ENCODE measurements at regions not wholly inside any gene's neighbourhood (a gene's known extent, or its start where the extent isn't known, plus 50 kb on each side); places are given as distances from the start of the nearest gene placed in this dataset.

DNA sequence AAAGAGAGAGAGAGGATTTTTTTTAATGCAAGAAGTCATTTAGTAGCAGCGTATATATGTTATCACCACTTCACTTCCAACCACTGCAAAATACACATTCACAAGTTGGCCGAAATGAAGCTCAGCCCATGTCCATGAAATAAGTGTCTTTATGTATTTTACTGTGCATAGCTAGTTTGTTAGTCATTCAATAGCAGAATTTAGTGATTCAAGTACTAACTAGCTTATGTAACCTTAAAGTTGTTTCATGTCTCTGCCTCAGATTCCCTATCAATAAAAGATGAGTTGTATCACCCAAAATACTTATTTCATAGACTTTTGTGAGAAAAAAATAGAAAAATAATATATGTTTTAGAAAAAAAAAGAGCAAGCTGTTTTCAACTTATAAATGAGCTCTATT is 153.7 kb upstream of the PRDM1 start:
- no peaks in the 10 kb centered on the region for H3K27me3 ChIP-seq (ENCODE audit: insufficient read depth, low read depth)
- H3K36me3 ChIP-seq (ENCODE audit: low read depth) = no peaks in the 10 kb centered on the region
- TF ChIP-seq, protein P1, sequence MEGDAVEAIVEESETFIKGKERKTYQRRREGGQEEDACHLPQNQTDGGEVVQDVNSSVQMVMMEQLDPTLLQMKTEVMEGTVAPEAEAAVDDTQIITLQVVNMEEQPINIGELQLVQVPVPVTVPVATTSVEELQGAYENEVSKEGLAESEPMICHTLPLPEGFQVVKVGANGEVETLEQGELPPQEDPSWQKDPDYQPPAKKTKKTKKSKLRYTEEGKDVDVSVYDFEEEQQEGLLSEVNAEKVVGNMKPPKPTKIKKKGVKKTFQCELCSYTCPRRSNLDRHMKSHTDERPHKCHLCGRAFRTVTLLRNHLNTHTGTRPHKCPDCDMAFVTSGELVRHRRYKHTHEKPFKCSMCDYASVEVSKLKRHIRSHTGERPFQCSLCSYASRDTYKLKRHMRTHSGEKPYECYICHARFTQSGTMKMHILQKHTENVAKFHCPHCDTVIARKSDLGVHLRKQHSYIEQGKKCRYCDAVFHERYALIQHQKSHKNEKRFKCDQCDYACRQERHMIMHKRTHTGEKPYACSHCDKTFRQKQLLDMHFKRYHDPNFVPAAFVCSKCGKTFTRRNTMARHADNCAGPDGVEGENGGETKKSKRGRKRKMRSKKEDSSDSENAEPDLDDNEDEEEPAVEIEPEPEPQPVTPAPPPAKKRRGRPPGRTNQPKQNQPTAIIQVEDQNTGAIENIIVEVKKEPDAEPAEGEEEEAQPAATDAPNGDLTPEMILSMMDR (conservative IDR thresholded peaks at IDR 0.05) = no peak
- no peak for TF ChIP-seq EZH2 (IDR thresholded peaks at IDR 0.05; ENCODE audit: low read depth)
- ChIA-PET CTCF (no interaction called here), POLR2A (ENCODE audit: unreplicated experiment) (no interaction called here)
- no peak for DNase-seq
- no peaks in the 10 kb centered on the region for H3F3A ChIP-seq (ENCODE audit: insufficient read depth, low read depth)
- no peak overlapping the region for H2AFZ ChIP-seq
- no peaks in the 10 kb centered on the region for H4K20me1 ChIP-seq (ENCODE audit: insufficient read depth)
- H3K4me3 ChIP-seq = no peak overlapping the region
- intact Hi-C loops (cut with micrococcal nuclease; ENCODE audit: unreplicated experiment) = no loop called here
- no peaks in the 10 kb centered on the region for H3K9me3 ChIP-seq (ENCODE audit: insufficient read depth, low read depth)
- H3K9me2 ChIP-seq (ENCODE audit: insufficient read depth) = no peaks in the 10 kb centered on the region
- H3K4me2 ChIP-seq = no peak overlapping the region
- no peaks in the 10 kb centered on the region for H3K4me1 ChIP-seq (replicated peaks; ENCODE audit: insufficient read depth)
- no peaks in the 10 kb centered on the region for H3K79me2 ChIP-seq (ENCODE audit: low read depth)
- no TSS peak for BruUV-seq (replicated peaks)
- no peak overlapping the region for H3K27ac ChIP-seq

DNA sequence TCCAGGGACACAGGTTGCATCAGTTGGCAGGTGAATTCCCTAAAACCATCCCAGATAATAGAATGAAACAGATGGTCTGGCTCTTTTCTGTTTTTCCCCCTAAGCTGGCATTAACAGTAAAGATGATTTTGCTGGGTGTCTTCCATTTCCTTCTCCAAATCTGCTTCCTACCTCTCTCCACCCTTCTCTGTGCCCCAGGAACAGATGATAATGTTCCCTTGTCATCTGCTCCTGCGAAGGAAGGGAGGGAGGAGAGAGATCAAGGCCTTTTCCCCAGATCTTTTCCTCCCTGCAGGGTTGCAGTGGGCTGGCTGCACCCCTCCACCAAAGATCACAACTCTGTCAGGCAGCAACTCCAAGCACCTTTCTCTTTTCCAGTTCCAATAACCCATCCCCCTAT is 156.5 kb upstream of the PRDM1 start:
- no peaks in the 10 kb centered on the region for H3K4me1 ChIP-seq (replicated peaks; ENCODE audit: insufficient read depth)
- intact Hi-C loops (cut with micrococcal nuclease; ENCODE audit: unreplicated experiment) = no loop called here
- no peak overlapping the region for H3K4me3 ChIP-seq
- no peaks in the 10 kb centered on the region for H3K9me2 ChIP-seq (ENCODE audit: insufficient read depth)
- no peak overlapping the region for H2AFZ ChIP-seq
- no peaks in the 10 kb centered on the region for H3F3A ChIP-seq (ENCODE audit: insufficient read depth, low read depth)
- BruUV-seq (replicated peaks) = no TSS peak
- H3K9me3 ChIP-seq (ENCODE audit: insufficient read depth, low read depth) = no peaks in the 10 kb centered on the region
- no peaks in the 10 kb centered on the region for H3K79me2 ChIP-seq (ENCODE audit: low read depth)
- H3K27ac ChIP-seq = no peak overlapping the region
- H4K20me1 ChIP-seq (ENCODE audit: insufficient read depth) = no peaks in the 10 kb centered on the region
- no peaks in the 10 kb centered on the region for H3K36me3 ChIP-seq (ENCODE audit: low read depth)
- no peak overlapping the region for H3K4me2 ChIP-seq
- CTCF ChIA-PET = no interaction called here
- POLR2A ChIA-PET (ENCODE audit: unreplicated experiment) = no interaction called here
- TF ChIP-seq EZH2 (IDR thresholded peaks at IDR 0.05; ENCODE audit: low read depth) = no peak
- TF ChIP-seq, protein P1 (conservative IDR thresholded peaks at IDR 0.05) = no peak
- H3K27me3 ChIP-seq (ENCODE audit: insufficient read depth, low read depth) = no peaks in the 10 kb centered on the region
- no peak for DNase-seq

DNA sequence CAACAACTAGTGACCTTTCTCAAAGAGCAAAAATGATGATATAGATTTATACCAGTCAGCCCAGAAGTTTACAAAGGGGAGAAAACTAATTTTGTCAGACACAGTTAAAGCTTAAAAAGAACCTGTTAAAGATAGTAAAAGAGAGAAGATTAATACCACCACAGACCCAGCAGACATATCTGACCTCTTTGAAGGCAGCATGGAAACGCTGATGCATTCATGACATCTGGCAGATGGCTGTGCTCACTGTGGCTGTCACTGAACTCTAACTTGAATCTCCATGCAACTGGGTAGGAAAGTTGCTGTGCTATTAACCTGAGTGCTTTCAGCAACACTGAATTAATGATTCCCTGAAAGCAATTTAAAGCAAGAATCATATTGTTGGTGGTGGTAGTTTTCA is 159.8 kb upstream of the PRDM1 start:
- POLR2A ChIA-PET (ENCODE audit: unreplicated experiment) = interaction anchor here (0.6 kb wide), 1 partner anchor 314 kb away, joined by 5 read pairs; no protein-coding TSS in a partner anchor
- no peaks in the 10 kb centered on the region for H3K4me1 ChIP-seq (replicated peaks; ENCODE audit: insufficient read depth)
- TF ChIP-seq, protein P1 (conservative IDR thresholded peaks at IDR 0.05) = no peak
- no peak for TF ChIP-seq EZH2 (IDR thresholded peaks at IDR 0.05; ENCODE audit: low read depth)
- H3K4me2 ChIP-seq = no peak overlapping the region
- no peaks in the 10 kb centered on the region for H3K36me3 ChIP-seq (ENCODE audit: low read depth)
- H4K20me1 ChIP-seq (ENCODE audit: insufficient read depth) = no peaks in the 10 kb centered on the region
- CTCF ChIA-PET = no interaction called here
- H3K27ac ChIP-seq = no peak overlapping the region
- H2AFZ ChIP-seq = no peak overlapping the region
- no peaks in the 10 kb centered on the region for H3K9me3 ChIP-seq (ENCODE audit: insufficient read depth, low read depth)
- no peaks in the 10 kb centered on the region for H3F3A ChIP-seq (ENCODE audit: insufficient read depth, low read depth)
- H3K79me2 ChIP-seq (ENCODE audit: low read depth) = no peaks in the 10 kb centered on the region
- no peak overlapping the region for H3K4me3 ChIP-seq
- DNase-seq = no peak
- BruUV-seq (replicated peaks) = no TSS peak
- no peaks in the 10 kb centered on the region for H3K27me3 ChIP-seq (ENCODE audit: insufficient read depth, low read depth)
- intact Hi-C loops (cut with micrococcal nuclease; ENCODE audit: unreplicated experiment) = no loop called here
- H3K9me2 ChIP-seq (ENCODE audit: insufficient read depth) = no peaks in the 10 kb centered on the region

Data from PC-9 (cell line).